ENCODE measurements at regions not wholly inside any gene's neighbourhood (a gene's known extent, or its start where the extent isn't known, plus 50 kb on each side); places are given as distances from the start of the nearest gene placed in this dataset.
A peak's percentile ranks its signal among the peaks of the same experiment; 100 is the strongest.

- no peaks in the 10 kb centered on the region for H3K9me3 ChIP-seq
- DNase-seq = no peak
- peaks cover 8 to 20% (median 17%) of the 10 kb centered on the region in 4 donors for H3K4me1 ChIP-seq
- ATAC-seq (ENCODE audit: low FRiP score in 2 of 2) = no peak
- TF ChIP-seq POLR2A (IDR thresholded peaks at IDR 0.05) (no peak), CTCF (IDR thresholded peaks at IDR 0.05) (no peak), EP300 (IDR thresholded peaks at IDR 0.05) (no peak), POLR2AphosphoS5 (IDR thresholded peaks at IDR 0.05) (no peak)
- no peaks in the 10 kb centered on the region for H3K36me3 ChIP-seq
- no peaks in the 10 kb centered on the region for H3K27me3 ChIP-seq
- WGBS, 2 donors = 93 to 94% methylated on average over 2 of the region's 2 CpGs
- H3K27ac ChIP-seq = no peak overlapping the region
- H3K4me3 ChIP-seq = no peak overlapping the region
Measured at GRCh38 chr10:30786906-30787305, 157.4 kb upstream of the LYZL2 start.

DNA sequence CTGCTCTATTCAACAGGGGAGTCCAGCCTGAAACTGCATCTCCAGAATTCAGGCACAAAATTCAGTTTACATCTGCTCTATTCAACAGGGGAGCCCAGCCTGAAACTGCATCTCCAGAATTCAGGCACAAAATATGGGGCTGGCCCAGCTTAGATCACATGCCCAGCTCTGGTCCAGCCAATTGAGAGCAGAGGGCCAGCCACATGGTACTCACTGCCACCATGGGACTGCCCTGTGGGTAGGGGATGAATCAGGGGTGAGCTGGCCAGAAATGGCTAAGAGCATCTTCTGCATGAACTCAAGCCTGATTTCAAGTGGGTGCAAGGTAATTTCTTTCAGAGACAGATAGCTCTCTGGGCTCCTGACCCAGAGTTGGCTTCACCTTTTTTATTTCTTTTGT is 156.6 kb upstream of the LYZL2 start:
- ATAC-seq (ENCODE audit: low FRiP score in 2 of 2) (no peak), DNase-seq (no peak)
- Histone ChIP-seq H3K9me3 (no peaks in the 10 kb centered on the region), H3K4me1 (peaks cover 8 to 20% (median 17%) of the 10 kb centered on the region in 4 donors), H3K4me3 (no peak overlapping the region), H3K36me3 (no peaks in the 10 kb centered on the region), H3K27me3 (no peaks in the 10 kb centered on the region), H3K27ac (peak overlapping the region in 3 of 4 donors; percentile 77 to 97 (median 89))
- no peak for TF ChIP-seq CTCF (IDR thresholded peaks at IDR 0.05)

GRCh38 chr10:30784897-30785605 is 155.5 kb upstream of the LYZL2 start:
- peak; percentile 87 to 90 for DNase-seq
- peak overlapping the region; percentile 45 to 73 (median 58) for H3K4me3 ChIP-seq
- peak; percentile 50 to 75 for ATAC-seq (ENCODE audit: low FRiP score in 2 of 2)
- H3K4me1 ChIP-seq = peaks cover 8 to 20% (median 17%) of the 10 kb centered on the region in 4 donors
- peak in 1 of 6 experiments; percentile 16 for TF ChIP-seq CTCF (IDR thresholded peaks at IDR 0.05)
- TF ChIP-seq EP300 (IDR thresholded peaks at IDR 0.05) = no peak
- TF ChIP-seq POLR2A (IDR thresholded peaks at IDR 0.05) = peak in 1 of 4 donors; percentile 65
- peak; percentile 59 to 78 for TF ChIP-seq POLR2AphosphoS5 (IDR thresholded peaks at IDR 0.05)
- WGBS, 2 donors = 4 to 5% methylated on average over 9 to 57 of the region's 63 CpGs
- H3K36me3 ChIP-seq = no peaks in the 10 kb centered on the region
- peak overlapping the region; percentile 77 to 97 (median 90) for H3K27ac ChIP-seq
- no peaks in the 10 kb centered on the region for H3K9me3 ChIP-seq
- H3K27me3 ChIP-seq = no peaks in the 10 kb centered on the region

GRCh38 chr10:30784524-30784896 is 155.0 kb upstream of the LYZL2 start:
- Histone ChIP-seq H3K4me3 (peak overlapping the region; percentile 45 to 73 (median 58)), H3K9me3 (no peaks in the 10 kb centered on the region), H3K27me3 (no peaks in the 10 kb centered on the region), H3K27ac (peak overlapping the region; percentile 77 to 97 (median 90)), H3K4me1 (peaks cover 8 to 20% (median 17%) of the 10 kb centered on the region in 4 donors), H3K36me3 (no peaks in the 10 kb centered on the region)
- ATAC-seq (ENCODE audit: low FRiP score in 2 of 2) = peak in 1 of 2 donors; percentile 47
- no peak for DNase-seq
- TF ChIP-seq POLR2AphosphoS5 (IDR thresholded peaks at IDR 0.05) (no peak), CTCF (IDR thresholded peaks at IDR 0.05) (no peak), EP300 (IDR thresholded peaks at IDR 0.05) (peak in 1 of 4 donors; percentile 49), POLR2A (IDR thresholded peaks at IDR 0.05) (no peak)
- 2 to 4% methylated on average over 4 to 5 of the region's 5 CpGs for WGBS, 2 donors
